ENCODE measurements at regions not wholly inside any gene's neighbourhood (a gene's known extent, or its start where the extent isn't known, plus 50 kb on each side); places are given as distances from the start of the nearest gene placed in this dataset.

GRCh38 chr18:33871363-33872025, 293.5 kb downstream of the ASXL3 start:
- Mint-ChIP-seq H3K4me1 (no peaks in the 10 kb centered on the region), H3K9me3 (peaks cover 0 to 4% of the 10 kb centered on the region in 2 donors), H3K4me3 (no peak overlapping the region), H3K27ac (no peak overlapping the region), H3K27me3 (no peaks in the 10 kb centered on the region)
- DNase-seq (no peak), ATAC-seq (no peak)

DNA sequence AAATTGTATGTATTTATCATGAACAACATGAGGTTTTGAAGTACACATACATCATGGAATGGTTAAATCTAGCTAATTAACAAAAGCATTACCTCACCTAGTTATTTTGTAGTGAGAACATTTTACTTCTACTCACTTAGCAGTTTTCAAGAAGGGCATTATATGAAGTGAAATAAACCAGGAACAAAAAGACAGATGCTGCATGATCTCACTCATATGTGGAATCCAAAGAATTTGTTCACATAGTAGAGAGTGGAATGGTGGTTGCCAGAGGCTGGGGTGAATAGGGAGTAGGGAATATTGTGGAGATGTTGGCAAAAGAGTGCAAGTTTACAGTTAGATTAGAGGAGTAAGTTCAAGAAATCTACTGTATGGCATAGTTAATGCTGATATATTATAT, 292.0 kb downstream of the ASXL3 start:
- no peaks in the 10 kb centered on the region for H3K27me3 Mint-ChIP-seq
- H3K27ac Mint-ChIP-seq: peak overlapping the region in 1 of 2 donors; percentile 68
- no peak overlapping the region for H3K4me3 Mint-ChIP-seq
- no peak for DNase-seq
- no peaks in the 10 kb centered on the region for H3K4me1 Mint-ChIP-seq
- no peak for ATAC-seq
- H3K9me3 Mint-ChIP-seq: peaks cover under 1 to 10% of the 10 kb centered on the region in 2 donors

DNA sequence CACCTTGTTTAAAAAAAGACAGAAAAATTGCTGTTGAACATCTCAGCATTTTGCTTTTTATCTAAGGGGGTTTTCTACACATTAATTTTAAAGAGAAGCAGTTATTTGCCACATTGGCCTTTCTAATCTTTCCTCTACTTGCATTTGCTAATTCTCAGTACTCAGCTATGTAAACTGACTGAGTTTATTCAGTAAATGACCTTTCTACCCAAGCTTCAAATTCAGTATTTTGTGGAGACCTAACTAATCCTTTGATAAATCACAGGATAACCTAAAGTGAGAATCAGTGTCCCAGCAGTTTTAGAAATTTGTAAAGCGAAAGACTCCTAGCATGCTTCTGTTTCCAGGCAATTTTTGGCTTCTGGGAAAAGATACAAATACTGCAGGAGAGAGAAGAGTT, 288.4 kb downstream of the ASXL3 start:
- DNase-seq (no peak), ATAC-seq (no peak)
- no peak overlapping the region for H3K4me3 Mint-ChIP-seq
- no peaks in the 10 kb centered on the region for H3K4me1 Mint-ChIP-seq
- no peaks in the 10 kb centered on the region for H3K27me3 Mint-ChIP-seq
- peaks cover 11 to 12% of the 10 kb centered on the region in 2 donors for H3K9me3 Mint-ChIP-seq
- no peak overlapping the region for H3K27ac Mint-ChIP-seq

DNA sequence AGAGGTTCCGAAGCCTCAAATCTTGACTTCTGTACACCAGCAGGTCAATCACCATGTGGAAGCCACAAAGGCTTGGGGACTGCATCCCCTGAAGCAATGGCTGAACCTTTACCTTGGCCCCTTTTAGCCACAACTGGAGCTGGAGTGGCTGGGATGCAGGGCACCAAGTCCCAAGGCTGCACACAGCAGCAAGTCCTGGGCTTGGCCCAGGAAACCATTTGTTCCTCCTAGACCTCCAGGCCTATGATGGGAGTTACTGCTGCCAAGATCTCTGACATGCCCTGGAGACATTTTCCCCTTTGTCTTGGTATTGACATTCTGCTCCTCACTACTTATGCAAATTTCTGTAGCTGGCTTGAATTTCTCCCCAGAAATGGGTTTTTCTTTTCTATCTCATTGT, 285.9 kb downstream of the ASXL3 start:
- no peak for ATAC-seq
- H3K9me3 Mint-ChIP-seq: peaks cover 11 to 12% of the 10 kb centered on the region in 2 donors
- H3K4me3 Mint-ChIP-seq: no peak overlapping the region
- no peaks in the 10 kb centered on the region for H3K27me3 Mint-ChIP-seq
- no peak overlapping the region for H3K27ac Mint-ChIP-seq
- no peak for DNase-seq
- no peaks in the 10 kb centered on the region for H3K4me1 Mint-ChIP-seq

- no peaks in the 10 kb centered on the region for H3K4me1 Mint-ChIP-seq
- no peaks in the 10 kb centered on the region for H3K27me3 Mint-ChIP-seq
- H3K9me3 Mint-ChIP-seq: no peaks in the 10 kb centered on the region
- H3K27ac Mint-ChIP-seq: no peak overlapping the region
- DNase-seq: no peak
- no peak overlapping the region for H3K4me3 Mint-ChIP-seq
- ATAC-seq: no peak
Measured at GRCh38 chr18:33854827-33855139, 276.8 kb downstream of the ASXL3 start.

- Mint-ChIP-seq H3K27ac (no peak overlapping the region), H3K27me3 (no peaks in the 10 kb centered on the region), H3K4me1 (no peaks in the 10 kb centered on the region), H3K9me3 (no peaks in the 10 kb centered on the region), H3K4me3 (no peak overlapping the region)
- ATAC-seq (no peak), DNase-seq (no peak)
Measured at GRCh38 chr18:33854086-33854826, 276.2 kb downstream of the ASXL3 start.

DNA sequence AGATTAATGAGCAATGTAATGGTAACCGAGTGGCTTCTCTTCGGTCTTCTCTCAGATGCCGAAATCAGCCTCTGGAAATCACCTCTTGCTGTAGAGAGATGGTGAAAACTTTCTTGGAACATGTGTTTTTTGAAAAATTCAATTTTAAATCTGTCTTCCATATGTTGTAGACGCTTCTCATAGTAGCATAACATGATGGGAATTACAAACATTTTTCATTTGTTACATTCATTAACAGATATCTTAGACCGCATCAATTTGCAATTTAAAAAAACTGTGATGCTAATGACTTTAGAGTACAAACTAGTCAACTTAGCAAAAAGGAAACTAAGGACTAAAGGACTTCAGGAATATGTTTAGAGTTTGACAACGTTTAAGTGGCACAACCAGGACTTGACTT, 275.2 kb downstream of the ASXL3 start:
- H3K27me3 Mint-ChIP-seq: no peaks in the 10 kb centered on the region
- H3K4me1 Mint-ChIP-seq: no peaks in the 10 kb centered on the region
- DNase-seq: no peak
- no peak overlapping the region for H3K27ac Mint-ChIP-seq
- ATAC-seq: no peak
- H3K4me3 Mint-ChIP-seq: no peak overlapping the region
- peaks cover 0 to 3% of the 10 kb centered on the region in 2 donors for H3K9me3 Mint-ChIP-seq

DNA sequence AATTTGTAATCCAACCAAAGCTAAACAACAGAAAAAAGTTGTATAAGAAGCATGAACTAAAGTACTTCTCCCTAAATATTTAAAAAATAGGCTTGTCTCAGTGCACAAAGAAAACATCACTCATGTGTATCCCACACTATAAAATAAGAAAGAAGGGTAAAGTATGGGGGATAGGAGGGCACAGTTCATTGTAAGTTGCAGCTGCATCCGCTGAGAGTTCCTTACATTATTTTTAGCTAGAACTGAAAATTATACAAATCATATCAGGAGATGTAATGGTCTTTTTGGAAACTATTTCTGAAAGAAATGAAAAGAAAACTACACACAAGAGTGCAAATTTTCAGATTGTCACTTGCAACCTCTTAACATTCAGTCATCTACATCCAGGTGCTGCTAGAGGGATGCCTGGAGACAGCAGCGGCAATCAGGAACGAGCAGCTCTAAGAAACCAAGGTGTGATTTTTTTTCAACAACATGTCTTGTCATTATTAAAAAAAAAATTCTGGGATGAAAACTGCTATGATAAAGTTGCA, 273.6 kb downstream of the ASXL3 start:
- Mint-ChIP-seq H3K27me3 (no peaks in the 10 kb centered on the region), H3K27ac (no peak overlapping the region), H3K4me1 (no peaks in the 10 kb centered on the region), H3K9me3 (peaks cover 6 to 8% of the 10 kb centered on the region in 2 donors), H3K4me3 (no peak overlapping the region)
- ATAC-seq (no peak), DNase-seq (no peak)

GRCh38 chr18:33849731-33850130, 271.7 kb downstream of the ASXL3 start:
- Mint-ChIP-seq H3K9me3 (peaks cover 8 to 11% of the 10 kb centered on the region in 2 donors), H3K27me3 (no peaks in the 10 kb centered on the region), H3K4me3 (no peak overlapping the region), H3K4me1 (no peaks in the 10 kb centered on the region), H3K27ac (no peak overlapping the region)
- DNase-seq (no peak), ATAC-seq (no peak)

DNA sequence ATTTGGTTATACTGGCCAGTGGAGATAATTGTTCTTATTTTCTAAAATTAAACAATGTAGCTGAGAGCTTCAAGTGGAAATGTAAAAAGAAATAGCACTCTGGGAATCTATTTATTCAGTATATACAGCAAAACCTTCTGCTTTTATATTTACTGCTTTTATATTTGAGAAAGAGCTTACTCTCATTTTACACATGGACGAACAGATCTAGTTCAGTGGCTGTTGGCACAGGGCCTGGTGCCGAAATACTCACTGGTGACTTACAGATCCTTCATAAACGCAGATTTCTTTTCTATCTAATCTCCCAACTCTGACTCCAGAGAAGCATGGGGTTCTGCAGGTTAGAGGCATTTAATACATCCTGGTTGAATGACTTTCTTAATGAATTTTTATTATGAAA, 266.2 kb downstream of the ASXL3 start:
- ATAC-seq: no peak
- H3K9me3 Mint-ChIP-seq: peaks cover 8 to 11% of the 10 kb centered on the region in 2 donors
- no peaks in the 10 kb centered on the region for H3K27me3 Mint-ChIP-seq

DNA sequence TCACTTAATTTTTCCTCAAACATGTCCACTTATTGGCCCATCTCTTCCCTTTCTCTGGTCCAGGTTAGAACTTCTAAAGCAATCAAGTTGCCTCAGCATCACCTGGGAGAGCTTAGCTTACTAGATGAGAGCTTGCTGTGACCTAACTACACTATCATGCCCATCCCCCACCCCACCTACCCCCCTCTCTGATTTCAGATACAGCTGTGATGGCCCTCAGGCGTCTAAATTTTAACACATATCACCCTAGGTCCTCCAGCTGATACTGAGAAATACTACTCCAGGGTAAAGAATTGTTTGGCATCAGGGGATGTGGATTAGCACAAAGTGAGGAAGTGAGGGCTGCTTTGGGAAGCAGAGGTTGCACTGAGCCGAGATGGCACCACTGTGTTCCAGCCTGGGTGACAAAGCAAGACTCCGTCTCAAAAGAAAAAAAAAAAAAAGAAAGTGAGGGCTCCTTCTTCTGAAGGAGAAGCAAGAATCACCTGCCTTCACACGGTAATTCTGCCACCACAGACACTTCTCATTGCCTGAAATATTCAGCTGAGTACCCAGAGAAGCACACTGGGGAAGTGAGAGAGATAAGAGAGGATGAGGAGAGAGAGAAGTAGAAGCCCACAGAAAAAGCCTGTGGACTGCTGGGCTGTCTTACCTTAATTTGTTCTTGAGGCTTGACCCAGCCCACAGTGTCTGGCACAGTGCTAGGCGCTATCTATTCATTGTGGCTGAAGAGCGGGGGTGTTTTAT, 263.4 kb downstream of the ASXL3 start:
- DNase-seq (no peak), ATAC-seq (no peak)
- Mint-ChIP-seq H3K27me3 (no peaks in the 10 kb centered on the region), H3K4me1 (no peaks in the 10 kb centered on the region), H3K4me3 (no peak overlapping the region), H3K27ac (no peak overlapping the region), H3K9me3 (peaks cover 8 to 10% of the 10 kb centered on the region in 2 donors)

More for the DNA sequence above, 266.2 kb downstream of the ASXL3 start:
- DNase-seq: no peak
- Mint-ChIP-seq H3K4me1 (no peaks in the 10 kb centered on the region), H3K4me3 (no peak overlapping the region), H3K27ac (no peak overlapping the region)

DNA sequence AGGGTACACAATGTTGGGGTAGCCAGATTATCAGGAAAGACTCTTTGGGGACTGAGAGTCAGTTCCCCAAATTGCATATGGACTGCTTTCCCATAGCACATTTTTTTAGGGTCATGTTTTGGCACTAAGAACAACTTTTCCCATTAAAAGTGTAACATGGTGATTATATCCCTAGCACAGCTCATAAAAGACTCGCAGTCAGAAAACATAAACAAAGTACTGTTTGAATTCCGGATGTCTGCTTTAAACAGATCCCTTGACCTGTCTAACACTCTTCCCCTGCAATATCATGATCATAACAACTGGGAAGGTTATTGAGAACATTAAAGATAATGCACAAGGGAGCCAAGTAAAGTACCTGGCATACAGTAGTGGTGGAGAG, 262.2 kb downstream of the ASXL3 start:
- no peak overlapping the region for H3K4me3 Mint-ChIP-seq

GRCh38 chr18:33839452-33840211, 261.6 kb downstream of the ASXL3 start:
- Mint-ChIP-seq H3K9me3 (peaks cover 11 to 15% of the 10 kb centered on the region in 2 donors), H3K4me3 (no peak overlapping the region), H3K27ac (no peak overlapping the region), H3K4me1 (no peaks in the 10 kb centered on the region), H3K27me3 (no peaks in the 10 kb centered on the region)
- DNase-seq: no peak
- no peak for ATAC-seq

More for the DNA sequence above, 262.2 kb downstream of the ASXL3 start:
- ATAC-seq (no peak), DNase-seq (no peak)
- Mint-ChIP-seq H3K9me3 (peaks cover 11 to 15% of the 10 kb centered on the region in 2 donors), H3K27ac (no peak overlapping the region), H3K27me3 (no peaks in the 10 kb centered on the region), H3K4me1 (no peaks in the 10 kb centered on the region)

DNA sequence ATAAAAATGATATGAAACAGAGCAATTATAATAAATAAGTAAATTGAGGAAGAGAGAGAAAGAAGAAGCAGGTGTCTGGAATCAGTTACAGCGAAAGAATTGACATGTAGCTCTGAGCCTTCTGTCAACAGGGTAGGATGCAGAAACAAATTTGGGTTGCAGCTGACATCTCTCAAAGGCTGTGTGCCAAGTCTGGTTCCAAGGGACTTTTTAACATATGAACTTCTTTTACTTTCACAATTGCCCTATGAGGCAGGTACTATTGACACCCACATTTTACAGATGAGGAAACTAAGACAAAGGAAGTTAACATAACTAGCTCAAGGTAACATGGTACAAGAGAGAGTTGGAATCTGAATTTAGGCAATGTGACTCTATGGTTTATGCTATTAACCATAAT, 260.0 kb downstream of the ASXL3 start:
- no peaks in the 10 kb centered on the region for H3K27me3 Mint-ChIP-seq
- no peaks in the 10 kb centered on the region for H3K4me1 Mint-ChIP-seq
- no peak for ATAC-seq
- no peak for DNase-seq
- H3K27ac Mint-ChIP-seq: no peak overlapping the region
- H3K9me3 Mint-ChIP-seq: peaks cover 18 to 19% of the 10 kb centered on the region in 2 donors
- no peak overlapping the region for H3K4me3 Mint-ChIP-seq

GRCh38 chr18:33837191-33837590, 259.2 kb downstream of the ASXL3 start:
- no peak overlapping the region for H3K4me3 Mint-ChIP-seq
- H3K4me1 Mint-ChIP-seq: no peaks in the 10 kb centered on the region
- H3K27ac Mint-ChIP-seq: no peak overlapping the region
- no peaks in the 10 kb centered on the region for H3K27me3 Mint-ChIP-seq
- ATAC-seq: no peak
- DNase-seq: no peak
- peaks cover 18 to 19% of the 10 kb centered on the region in 2 donors for H3K9me3 Mint-ChIP-seq
